Activated naive CD8-positive, alpha-beta T cell treated with anti-CD3 and anti-CD28 coated beads, Interleukin-2, amount 10 ng/mL, durations not matched to agents 7 days and 5 days (primary cell): ENCODE measurements at regions not wholly inside any gene's neighbourhood (a gene's known extent, or its start where the extent isn't known, plus 50 kb on each side); places are given as distances from the start of the nearest gene placed in this dataset.

Experiments
- ATAC-seq: fragments of 150-1000 bp; cut with Tn5 transposase; one replicate; pipeline ENCODE4 v1.10.0; 2021; ENCODE audit warnings: low read depth, moderate library complexity
- POLR2A ChIA-PET: fragments of 350-600 bp; sonication (Branson Sonifier 250); formaldehyde crosslinking; loops from one replicate; lab custom pipeline; 2021; ENCODE audit warnings: antibody characterized with exemption; lab: Charles Lee
- DNase-seq: peaks from one replicate; pipeline ENCODE4 v3.0.0; 2021
- H3K27ac Mint-ChIP-seq: one replicate; pipeline ENCODE4 v1.8.0; 2022; ENCODE audit warnings: mild to moderate bottlenecking, mixed read lengths
- H3K27me3 Mint-ChIP-seq: one replicate; pipeline ENCODE4 v1.8.0; 2022; ENCODE audit warnings: mild to moderate bottlenecking, moderate library complexity, mixed read lengths
- H3K36me3 Mint-ChIP-seq: one replicate; pipeline ENCODE4 v1.8.0; 2021; ENCODE audit warnings: mild to moderate bottlenecking, mixed read lengths
- H3K4me1 Mint-ChIP-seq: one replicate; pipeline ENCODE4 v1.8.0; 2021; ENCODE audit warnings: mixed read lengths
- H3K4me3 Mint-ChIP-seq: one replicate; pipeline ENCODE4 v1.8.0; 2022; ENCODE audit warnings: mild to moderate bottlenecking, moderate library complexity, mixed read lengths
- H3K9me3 Mint-ChIP-seq: one replicate; pipeline ENCODE4 v1.8.0; 2021; ENCODE audit warnings: mixed read lengths

- Mint-ChIP-seq H3K36me3 (peaks cover under 1% of the 10 kb centered on the region), H3K27ac (peak overlapping the region; percentile 67), H3K4me1 (peaks cover 15% of the 10 kb centered on the region), H3K9me3 (no peaks in the 10 kb centered on the region), H3K4me3 (peak overlapping the region; percentile 47), H3K27me3 (no peaks in the 10 kb centered on the region)
- peak; percentile 69 for ATAC-seq
- DNase-seq = peak; percentile 40
- POLR2A ChIA-PET = interaction anchor here (0.6 to 1.6 kb wide), 3 partner anchors 10 to 540 kb away, joined by 3 to 4 read pairs (median 4); no protein-coding TSS in a partner anchor
These were observed 338.8 kb upstream of the OR4E1 start for GRCh38 chr14:22012452-22012851.

- Mint-ChIP-seq H3K4me3 (no peak overlapping the region), H3K36me3 (peaks cover 3% of the 10 kb centered on the region), H3K9me3 (no peaks in the 10 kb centered on the region), H3K27me3 (no peaks in the 10 kb centered on the region), H3K4me1 (peaks cover 24% of the 10 kb centered on the region), H3K27ac (peak overlapping the region; percentile 25)
- ATAC-seq = no peak
- POLR2A ChIA-PET = interaction anchor here (1.6 kb wide), 1 partner anchor 8 kb away, joined by 3 read pairs; no protein-coding TSS in a partner anchor
- DNase-seq = no peak
These were observed 337.6 kb upstream of the OR4E1 start for GRCh38 chr14:22011253-22011642.

- POLR2A ChIA-PET = no interaction called here
- DNase-seq (no peak), ATAC-seq (no peak)
- Mint-ChIP-seq H3K27ac (no peak overlapping the region), H3K27me3 (no peaks in the 10 kb centered on the region), H3K4me1 (peaks cover 24% of the 10 kb centered on the region), H3K36me3 (peaks cover 3% of the 10 kb centered on the region), H3K9me3 (no peaks in the 10 kb centered on the region), H3K4me3 (no peak overlapping the region)
These were observed 337.1 kb upstream of the OR4E1 start for GRCh38 chr14:22010545-22011252.

GRCh38 chr14:22008766-22009165, 335.1 kb upstream of the OR4E1 start:
- no peaks in the 10 kb centered on the region for H3K27me3 Mint-ChIP-seq
- peaks cover 5% of the 10 kb centered on the region for H3K36me3 Mint-ChIP-seq
- no peak for DNase-seq
- peak overlapping the region; percentile 25 for H3K4me3 Mint-ChIP-seq
- peak overlapping the region; percentile 21 for H3K27ac Mint-ChIP-seq
- POLR2A ChIA-PET = no interaction called here
- H3K4me1 Mint-ChIP-seq = peaks cover 24% of the 10 kb centered on the region
- H3K9me3 Mint-ChIP-seq = no peaks in the 10 kb centered on the region
- no peak for ATAC-seq

GRCh38 chr14:22007784-22008412, 334.3 kb upstream of the OR4E1 start:
- Mint-ChIP-seq H3K4me1 (peaks cover 19% of the 10 kb centered on the region), H3K27me3 (no peaks in the 10 kb centered on the region), H3K9me3 (no peaks in the 10 kb centered on the region), H3K4me3 (peak overlapping the region; percentile 84), H3K36me3 (peaks cover 5% of the 10 kb centered on the region), H3K27ac (peak overlapping the region; percentile 92)
- ATAC-seq = peak; percentile 41
- DNase-seq = no peak
- POLR2A ChIA-PET = no interaction called here

GRCh38 chr14:22007363-22007762, 333.7 kb upstream of the OR4E1 start:
- Mint-ChIP-seq H3K9me3 (no peaks in the 10 kb centered on the region), H3K27me3 (no peaks in the 10 kb centered on the region), H3K4me1 (peaks cover 19% of the 10 kb centered on the region), H3K4me3 (peak overlapping the region; percentile 84), H3K27ac (peak overlapping the region; percentile 92), H3K36me3 (peaks cover 5% of the 10 kb centered on the region)
- ATAC-seq (peak; percentile 55), DNase-seq (no peak)
- POLR2A ChIA-PET = no interaction called here

GRCh38 chr14:22003461-22003860, 329.8 kb upstream of the OR4E1 start:
- Mint-ChIP-seq H3K36me3 (peaks cover 5% of the 10 kb centered on the region), H3K27me3 (no peaks in the 10 kb centered on the region), H3K9me3 (no peaks in the 10 kb centered on the region), H3K4me1 (peaks cover 15% of the 10 kb centered on the region), H3K4me3 (peak overlapping the region; percentile 82), H3K27ac (peak overlapping the region; percentile 86)
- DNase-seq = peak; percentile 42
- POLR2A ChIA-PET = interaction anchor here (0.6 to 3.1 kb wide), 10 partner anchors 9 to 566 kb away, joined by 3 to 12 read pairs (median 4); no protein-coding TSS in a partner anchor
- peak; percentile 55 for ATAC-seq

GRCh38 chr14:22002860-22003284, 329.3 kb upstream of the OR4E1 start:
- H3K4me1 Mint-ChIP-seq = peaks cover 15% of the 10 kb centered on the region
- H3K27ac Mint-ChIP-seq = peak overlapping the region; percentile 86
- DNase-seq (peak; percentile 67), ATAC-seq (peak; percentile 66)
- POLR2A ChIA-PET = interaction anchor here (1.0 to 3.1 kb wide), 9 partner anchors 9 to 566 kb away, joined by 3 to 12 read pairs (median 4); no protein-coding TSS in a partner anchor
- H3K9me3 Mint-ChIP-seq = no peaks in the 10 kb centered on the region
- no peaks in the 10 kb centered on the region for H3K27me3 Mint-ChIP-seq
- peaks cover 5% of the 10 kb centered on the region for H3K36me3 Mint-ChIP-seq
- H3K4me3 Mint-ChIP-seq = peak overlapping the region; percentile 82

GRCh38 chr14:21999402-21999801, 325.8 kb upstream of the OR4E1 start:
- DNase-seq = no peak
- no peaks in the 10 kb centered on the region for H3K27me3 Mint-ChIP-seq
- no peak overlapping the region for H3K27ac Mint-ChIP-seq
- POLR2A ChIA-PET = interaction anchor here (0.7 to 2.1 kb wide), 14 partner anchors 9 to 566 kb away, joined by 3 to 9 read pairs (median 4); no protein-coding TSS in a partner anchor
- no peak for ATAC-seq
- peaks cover 3% of the 10 kb centered on the region for H3K36me3 Mint-ChIP-seq
- no peaks in the 10 kb centered on the region for H3K9me3 Mint-ChIP-seq
- peaks cover 16% of the 10 kb centered on the region for H3K4me1 Mint-ChIP-seq
- H3K4me3 Mint-ChIP-seq = peak overlapping the region; percentile 96

GRCh38 chr14:21997300-21997699, 323.7 kb upstream of the OR4E1 start:
- DNase-seq (no peak), ATAC-seq (peak; percentile 88)

GRCh38 chr14:21995332-21995731, 321.7 kb upstream of the OR4E1 start:
- Mint-ChIP-seq H3K4me3 (no peak overlapping the region), H3K27me3 (no peaks in the 10 kb centered on the region), H3K4me1 (peaks cover 19% of the 10 kb centered on the region), H3K27ac (no peak overlapping the region), H3K9me3 (no peaks in the 10 kb centered on the region), H3K36me3 (peaks cover 3% of the 10 kb centered on the region)
- POLR2A ChIA-PET = interaction anchor here (0.6 to 1.3 kb wide), 4 partner anchors 541 to 691 kb away, joined by 3 to 4 read pairs (median 4); no protein-coding TSS in a partner anchor
- ATAC-seq = no peak
- DNase-seq = no peak

More at GRCh38 chr14:21997300-21997699, 323.7 kb upstream of the OR4E1 start:
- Mint-ChIP-seq H3K4me3 (peak overlapping the region; percentile 96), H3K27ac (peak overlapping the region; percentile 96), H3K36me3 (peaks cover 3% of the 10 kb centered on the region), H3K4me1 (peaks cover 17% of the 10 kb centered on the region), H3K27me3 (no peaks in the 10 kb centered on the region), H3K9me3 (no peaks in the 10 kb centered on the region)
- POLR2A ChIA-PET = interaction anchor here (0.7 to 2.1 kb wide), 15 partner anchors 10 to 573 kb away, joined by 3 to 26 read pairs (median 5); no protein-coding TSS in a partner anchor

- Mint-ChIP-seq H3K27ac (no peak overlapping the region), H3K4me1 (peaks cover 22% of the 10 kb centered on the region), H3K4me3 (no peak overlapping the region), H3K36me3 (peaks cover 3% of the 10 kb centered on the region), H3K9me3 (no peaks in the 10 kb centered on the region), H3K27me3 (no peaks in the 10 kb centered on the region)
- no peak for ATAC-seq
- POLR2A ChIA-PET = no interaction called here
- no peak for DNase-seq
These were observed 320.2 kb upstream of the OR4E1 start for GRCh38 chr14:21993837-21994236.

GRCh38 chr14:21993070-21993469, 319.5 kb upstream of the OR4E1 start:
- Mint-ChIP-seq H3K27me3 (no peaks in the 10 kb centered on the region), H3K36me3 (peaks cover 3% of the 10 kb centered on the region), H3K4me3 (peak overlapping the region; percentile 50), H3K4me1 (peaks cover 23% of the 10 kb centered on the region), H3K9me3 (no peaks in the 10 kb centered on the region), H3K27ac (peak overlapping the region; percentile 30)
- ATAC-seq (no peak), DNase-seq (no peak)
- POLR2A ChIA-PET = interaction anchor here (0.9 to 1.3 kb wide), 2 partner anchors 549 to 563 kb away, joined by 3 to 5 read pairs; no protein-coding TSS in a partner anchor
